ENCODE measurements at regions not wholly inside any gene's neighbourhood (a gene's known extent, or its start where the extent isn't known, plus 50 kb on each side); places are given as distances from the start of the nearest gene placed in this dataset.

- H3K4me3 ChIP-seq (replicated peaks; ENCODE audit: low read depth, low read length) = no peak overlapping the region
- no peak for TF ChIP-seq CTCF (IDR thresholded peaks at IDR 0.05; ENCODE audit: low read depth, low read length, missing control alignments)
- DNase-seq (ENCODE audit: extremely low read depth, low read depth) = no peak
Observed at GRCh38 chr14:58784931-58785330, 147.2 kb downstream of the DACT1 start.

- DNase-seq (ENCODE audit: extremely low read depth, low read depth) = no peak
- no peak for TF ChIP-seq CTCF (IDR thresholded peaks at IDR 0.05; ENCODE audit: low read depth, low read length, missing control alignments)
- no peak overlapping the region for H3K4me3 ChIP-seq (replicated peaks; ENCODE audit: low read depth, low read length)
Observed at GRCh38 chr14:58785701-58786100, 147.9 kb downstream of the DACT1 start.

GRCh38 chr14:58787592-58787991 is 149.8 kb downstream of the DACT1 start:
- no peak for DNase-seq (ENCODE audit: extremely low read depth, low read depth)
- TF ChIP-seq CTCF (IDR thresholded peaks at IDR 0.05; ENCODE audit: low read depth, low read length, missing control alignments) = no peak
- H3K4me3 ChIP-seq (replicated peaks; ENCODE audit: low read depth, low read length) = no peak overlapping the region

GRCh38 chr14:58788655-58789503 is 151.1 kb downstream of the DACT1 start:
- no peak for TF ChIP-seq CTCF (IDR thresholded peaks at IDR 0.05; ENCODE audit: low read depth, low read length, missing control alignments)
- H3K4me3 ChIP-seq (replicated peaks; ENCODE audit: low read depth, low read length) = no peak overlapping the region
- no peak for DNase-seq (ENCODE audit: extremely low read depth, low read depth)

GRCh38 chr14:58789736-58790135 is 152.0 kb downstream of the DACT1 start:
- no peak for TF ChIP-seq CTCF (IDR thresholded peaks at IDR 0.05; ENCODE audit: low read depth, low read length, missing control alignments)
- no peak overlapping the region for H3K4me3 ChIP-seq (replicated peaks; ENCODE audit: low read depth, low read length)
- no peak for DNase-seq (ENCODE audit: extremely low read depth, low read depth)

GRCh38 chr14:58792416-58792815 is 154.7 kb downstream of the DACT1 start:
- DNase-seq (ENCODE audit: extremely low read depth, low read depth) = no peak
- no peak for TF ChIP-seq CTCF (IDR thresholded peaks at IDR 0.05; ENCODE audit: low read depth, low read length, missing control alignments)
- no peak overlapping the region for H3K4me3 ChIP-seq (replicated peaks; ENCODE audit: low read depth, low read length)
